Posterior cingulate gyrus (tissue), 11 donors: ENCODE measurements at regions not wholly inside any gene's neighbourhood (a gene's known extent, or its start where the extent isn't known, plus 50 kb on each side); places are given as distances from the start of the nearest gene placed in this dataset.
A peak's percentile ranks its signal among the peaks of the same experiment; 100 is the strongest.
"Not testable (repeated sequence)": the region's sequence is repeated elsewhere in the genome, so short reads cannot be mapped to it uniquely, and the experiment has no call there.

ENCODE experiments used
- DNase-seq, 10 donors: peaks; one replicate each; pipeline versions ENCODE4 v3.0.0 to v3.0.0-alpha.2; 2020 to 2021; ENCODE audit warnings: mixed read lengths in 3 of 10
- intact Hi-C: fragments of 100-400 bp; cut with DNase I; formaldehyde crosslinking; loops from one replicate; pipeline ENCODE4 v1.15.1; 2023

GRCh38 chr2:58436872-58437271 lies 195.7 kb upstream of the FANCL start:
- DNase-seq = no peak
- intact Hi-C loops = no loop called here

GRCh38 chr2:58435246-58435645 lies 194.1 kb upstream of the FANCL start:
- DNase-seq = no peak
- intact Hi-C loops = no loop called here

- no peak for DNase-seq
- intact Hi-C loops = no loop called here
Observed at GRCh38 chr2:58434692-58435091, 193.6 kb upstream of the FANCL start.

- intact Hi-C loops = no loop called here
- no peak for DNase-seq
Observed at GRCh38 chr2:58432491-58433170, 191.5 kb upstream of the FANCL start.

GRCh38 chr2:58429014-58429875 lies 188.1 kb upstream of the FANCL start:
- intact Hi-C loops = loop anchor here (5.0 to 10.0 kb wide), 2 partner anchors 184 to 297 kb away; partner anchors contain the start of gene FANCL
- peak in 5 of 10 donors; percentile 20 to 74 (median 29) for DNase-seq

GRCh38 chr2:58428096-58429013 lies 187.2 kb upstream of the FANCL start:
- peak; percentile 33 to 94 (median 60) for DNase-seq
- intact Hi-C loops = loop anchor here (5.0 to 10.0 kb wide), 2 partner anchors 184 to 296 kb away; partner anchors contain the start of gene FANCL

GRCh38 chr2:58427572-58428095 lies 186.5 kb upstream of the FANCL start:
- intact Hi-C loops = loop anchor here (5.0 to 10.0 kb wide), 2 partner anchors 183 to 295 kb away; partner anchors contain the start of gene FANCL
- peak; percentile 43 to 94 (median 64) for DNase-seq

- intact Hi-C loops = loop anchor here (5.0 to 10.0 kb wide), 2 partner anchors 181 to 293 kb away; partner anchors contain the start of gene FANCL
- no peak for DNase-seq
Observed at GRCh38 chr2:58425368-58425767, 184.2 kb upstream of the FANCL start.

GRCh38 chr2:58419983-58420382 lies 178.9 kb upstream of the FANCL start:
- no peak for DNase-seq
- intact Hi-C loops = loop anchor here (10.0 kb wide), 1 partner anchor 175 kb away; the partner anchor contains the start of gene FANCL

- intact Hi-C loops = no loop called here
- DNase-seq = no peak
Observed at GRCh38 chr2:58416696-58417095, 175.6 kb upstream of the FANCL start.

- intact Hi-C loops = no loop called here
- no peak for DNase-seq
Observed at GRCh38 chr2:58414506-58414905, 173.4 kb upstream of the FANCL start.

- DNase-seq = no peak
- intact Hi-C loops = no loop called here
Observed at GRCh38 chr2:58410549-58410948, 169.4 kb upstream of the FANCL start.

GRCh38 chr2:58407487-58407886 lies 166.4 kb upstream of the FANCL start:
- intact Hi-C loops = no loop called here
- DNase-seq = no peak

- intact Hi-C loops = no loop called here
- no peak for DNase-seq
Observed at GRCh38 chr2:58405341-58405740, 164.2 kb upstream of the FANCL start.

- DNase-seq = no peak
- intact Hi-C loops = no loop called here
Observed at GRCh38 chr2:58401936-58402335, 160.8 kb upstream of the FANCL start.

- intact Hi-C loops = no loop called here
- no peak for DNase-seq
Observed at GRCh38 chr2:58398406-58398805, 157.3 kb upstream of the FANCL start.

GRCh38 chr2:58387701-58388100 lies 146.6 kb upstream of the FANCL start:
- intact Hi-C loops = no loop called here
- no peak for DNase-seq

GRCh38 chr2:58386904-58387303 lies 145.8 kb upstream of the FANCL start:
- intact Hi-C loops, DNase-seq: not testable (repeated sequence)

GRCh38 chr2:58378152-58378551 lies 137.0 kb upstream of the FANCL start:
- intact Hi-C loops = no loop called here
- DNase-seq = no peak

GRCh38 chr2:58377181-58377580 lies 136.1 kb upstream of the FANCL start:
- no peak for DNase-seq
- intact Hi-C loops = no loop called here
